Esophagus muscularis mucosa (tissue), 4 donors: ENCODE measurements at regions not wholly inside any gene's neighbourhood (a gene's known extent, or its start where the extent isn't known, plus 50 kb on each side); places are given as distances from the start of the nearest gene placed in this dataset.

ENCODE experiments used
- DNase-seq: peaks from one replicate; pipeline ENCODE4 v3.0.0-alpha.2; 2017; ENCODE audit errors: extremely low spot score
- H3K27ac ChIP-seq, 4 donors: fragments of 200-600 bp; sonication (generic); replicated peaks in 1 of 4; 1 replicate in 3 of 4; 2 replicates in 1 of 4; pipeline ENCODE4 v1.5.1; 2016 to 2019; ENCODE audit warnings: mild to moderate bottlenecking in 1 of 4
- H3K27me3 ChIP-seq, 4 donors: fragments of 200-600 bp; sonication (generic); one replicate each; pipeline versions ENCODE4 v1.5.1 to v1.6.0; 2016 to 2019
- H3K36me3 ChIP-seq, 4 donors: fragments of 200-600 bp; sonication (generic); one replicate each; pipeline ENCODE4 v1.5.1; 2016 to 2019
- H3K4me1 ChIP-seq, 4 donors: fragments of 200-600 bp; sonication (generic); one replicate each; pipeline ENCODE4 v1.5.1; 2016 to 2019
- H3K4me3 ChIP-seq, 4 donors: fragments of 200-600 bp; sonication (generic); 1 replicate in 2 of 4; 2 replicates in 2 of 4; pipeline ENCODE4 v1.5.1; 2016 to 2019; ENCODE audit warnings: mild to moderate bottlenecking in 4 of 4, moderate library complexity in 1 of 4
- H3K9me3 ChIP-seq, 4 donors: fragments of 200-600 bp; sonication (generic); 1 replicate in 3 of 4; 2 replicates in 1 of 4; pipeline ENCODE4 v1.5.1; 2016 to 2019
- CTCF ChIP-seq, 3 experiments: fragments of 200-600 bp in 2 of 3; fragments of 450-650 bp in 1 of 3; sonication (generic) in 2 of 3; IDR thresholded peaks; one replicate each; pipeline ENCODE4 v1.5.1; 2017 to 2019; ENCODE audit warnings: antibody characterized with exemption in 3 of 3, mild to moderate bottlenecking in 2 of 3, moderate library complexity in 1 of 3
- EP300 ChIP-seq: sonication (generic); formaldehyde crosslinking; IDR thresholded peaks from one replicate; pipeline ENCODE4 v1.6.1; 2017; ENCODE audit warnings: antibody characterized with exemption
- POLR2A ChIP-seq: fragments of 450-650 bp; IDR thresholded peaks from one replicate; pipeline ENCODE4 v1.6.1; 2017; ENCODE audit warnings: antibody characterized with exemption, moderate library complexity, mild to moderate bottlenecking, low read depth
- POLR2AphosphoS5 ChIP-seq, 2 donors: sonication (generic); formaldehyde crosslinking; IDR thresholded peaks; one replicate each; pipeline ENCODE4 v1.6.1; 2017; ENCODE audit warnings: antibody characterized with exemption in 2 of 2
- WGBS: methylation state at CpG from one replicate; pipeline ENCODE4 v1.1.5; 2018; 5-methylcytosine and 5-hydroxymethylcytosine counted together
- intact Hi-C: fragments of 100-400 bp; cut with DNase I; formaldehyde crosslinking; loops from one replicate; pipeline ENCODE4 v1.15.1; 2023

- WGBS, result 86% methylated on average over 3 of the region's 3 CpGs
- Histone ChIP-seq H3K36me3 (no peaks in the 10 kb centered on the region), H3K4me3 (no peak overlapping the region), H3K4me1 (peaks cover 0 to 11% (median 5%) of the 10 kb centered on the region in 4 donors), H3K27ac (no peak overlapping the region), H3K9me3 (no peaks in the 10 kb centered on the region), H3K27me3 (no peaks in the 10 kb centered on the region)
- TF ChIP-seq POLR2AphosphoS5 (IDR thresholded peaks at IDR 0.05) (no peak), POLR2A (no peak), EP300 (no peak), CTCF (IDR thresholded peaks at IDR 0.05) (no peak)
- DNase-seq, result no peak
- intact Hi-C loops, result no loop called here
These were observed 671.7 kb upstream of the NR2F2 start for GRCh38 chr15:95658799-95659198.

GRCh38 chr15:95659656-95660055, 670.8 kb upstream of the NR2F2 start:
- Histone ChIP-seq H3K4me1 (peaks cover 0 to 13% (median 8%) of the 10 kb centered on the region in 4 donors), H3K27me3 (no peaks in the 10 kb centered on the region), H3K4me3 (no peak overlapping the region), H3K9me3 (no peaks in the 10 kb centered on the region), H3K36me3 (no peaks in the 10 kb centered on the region), H3K27ac (no peak overlapping the region)
- no peak for DNase-seq
- no peak for TF ChIP-seq EP300
- 86% methylated on average over 11 of the region's 11 CpGs for WGBS
- intact Hi-C loops, result no loop called here

- no peaks in the 10 kb centered on the region for H3K9me3 ChIP-seq
- no peaks in the 10 kb centered on the region for H3K36me3 ChIP-seq
- no peaks in the 10 kb centered on the region for H3K27me3 ChIP-seq
- DNase-seq, result no peak
- 79% methylated on average over 1 of the region's 1 CpG for WGBS
- peaks cover 0 to 8% (median 7%) of the 10 kb centered on the region in 4 donors for H3K4me1 ChIP-seq
- H3K4me3 ChIP-seq, result no peak overlapping the region
- no peak for TF ChIP-seq EP300
- no peak for TF ChIP-seq POLR2A
- TF ChIP-seq CTCF (IDR thresholded peaks at IDR 0.05), result no peak
- TF ChIP-seq POLR2AphosphoS5 (IDR thresholded peaks at IDR 0.05), result no peak
- intact Hi-C loops, result no loop called here
- no peak overlapping the region for H3K27ac ChIP-seq
These were observed 667.9 kb upstream of the NR2F2 start for GRCh38 chr15:95662638-95663037.

GRCh38 chr15:95663156-95664100, 667.1 kb upstream of the NR2F2 start:
- Histone ChIP-seq H3K27me3 (no peaks in the 10 kb centered on the region), H3K36me3 (no peaks in the 10 kb centered on the region), H3K4me1 (peaks cover 0 to 8% (median 7%) of the 10 kb centered on the region in 4 donors), H3K9me3 (no peaks in the 10 kb centered on the region), H3K27ac (no peak overlapping the region), H3K4me3 (no peak overlapping the region)
- 72% methylated on average over 6 of the region's 6 CpGs for WGBS
- intact Hi-C loops, result no loop called here
- no peak for DNase-seq
- TF ChIP-seq EP300 (no peak), CTCF (IDR thresholded peaks at IDR 0.05) (no peak), POLR2AphosphoS5 (IDR thresholded peaks at IDR 0.05) (no peak), POLR2A (no peak)

GRCh38 chr15:95664450-95664849, 666.0 kb upstream of the NR2F2 start:
- Histone ChIP-seq H3K9me3 (no peaks in the 10 kb centered on the region), H3K27ac (no peak overlapping the region), H3K27me3 (no peaks in the 10 kb centered on the region), H3K4me3 (no peak overlapping the region), H3K36me3 (no peaks in the 10 kb centered on the region), H3K4me1 (peaks cover 0 to 10% (median 8%) of the 10 kb centered on the region in 4 donors)
- TF ChIP-seq POLR2A (no peak), CTCF (IDR thresholded peaks at IDR 0.05) (no peak), POLR2AphosphoS5 (IDR thresholded peaks at IDR 0.05) (no peak), EP300 (no peak)
- 78% methylated on average over 3 of the region's 3 CpGs for WGBS
- DNase-seq, result no peak
- intact Hi-C loops, result no loop called here
